Motor neuron (in vitro differentiated cells): ENCODE measurements at regions not wholly inside any gene's neighbourhood (a gene's known extent, or its start where the extent isn't known, plus 50 kb on each side); places are given as distances from the start of the nearest gene placed in this dataset.
"Not testable (repeated sequence)": the region's sequence is repeated elsewhere in the genome, so short reads cannot be mapped to it uniquely, and the experiment has no call there.

Experiments
- ATAC-seq, 8 experiments: fragments of 200-7000 bp; cut with Tn5 transposase; replicated peaks in 6 of 8; 2 replicates each; pipeline ENCODE4 v1.8.0; 2021; ENCODE audit warnings: mild to moderate bottlenecking in 8 of 8, moderate library complexity in 8 of 8
- H3K27ac ChIP-seq, 2 donors: fragments of 250-450 bp; sonication (Bioruptor Pico); 2 replicates each; pipeline ENCODE4 v1.9.0; 2021; ENCODE audit warnings: antibody characterized with exemption in 2 of 2, mild to moderate bottlenecking in 2 of 2, moderate library complexity in 1 of 2
- H3K4me1 ChIP-seq, 2 donors: fragments of 250-450 bp; sonication (Bioruptor Pico); replicated peaks in 1 of 2; 2 replicates each; pipeline ENCODE4 v1.6.1; 2021; ENCODE audit warnings: antibody characterized with exemption in 2 of 2, mild to moderate bottlenecking in 2 of 2, moderate library complexity in 1 of 2
- H3K4me3 ChIP-seq, 5 donors: fragments of 250-450 bp; sonication (Bioruptor Pico); 2 replicates each; pipeline ENCODE4 v1.9.0; 2021; ENCODE audit warnings: antibody characterized with exemption in 5 of 5, mild to moderate bottlenecking in 5 of 5, moderate library complexity in 4 of 5
- WGBS, 10 experiments: fragments of 450-650 bp; shearing (Covaris generic); methylation state at CpG; one replicate each; pipeline ENCODE4 v1.0.0; 2022; 5-methylcytosine and 5-hydroxymethylcytosine counted together
- in situ Hi-C, 9 experiments: fragments of 400-800 bp; cut with MboI; loops; one replicate each; pipeline ENCODE4 v1.15.0; 2021; ENCODE audit warnings: low sequenced_read_pairs in 9 of 9, low pct_unique_long_range_greater_than_20kb in 2 of 9; ENCODE audit not compliant: unreplicated experiment in 9 of 9

DNA sequence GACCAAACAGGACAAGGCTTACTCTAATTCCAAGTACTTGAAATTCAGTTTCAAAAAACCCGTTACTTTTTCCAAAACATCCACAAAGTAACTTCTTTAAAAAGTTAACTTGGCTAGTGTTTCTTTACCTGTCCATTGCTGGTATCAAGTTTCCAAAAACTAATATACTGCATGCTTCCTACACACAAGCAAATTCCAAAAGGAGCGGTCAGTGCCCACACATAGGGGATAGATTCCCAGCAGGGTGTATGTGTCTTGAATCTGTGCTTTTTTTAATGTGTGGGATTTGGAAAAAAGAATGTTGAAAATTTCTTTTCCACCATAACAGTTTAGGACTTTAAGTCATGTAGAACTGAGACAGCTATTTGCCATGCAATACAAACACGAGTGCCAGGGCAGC lies 367.8 kb upstream of the SOX9 start:
- in situ Hi-C loops, result no loop called here
- Histone ChIP-seq H3K4me1 (peaks cover 0 to 5% of the 10 kb centered on the region in 2 donors), H3K27ac (no peak overlapping the region), H3K4me3 (no peak overlapping the region)
- no peak for ATAC-seq
- WGBS, 10 experiments, result 59 to 100% (median 83%) methylated on average over 1 to 3 of the region's 3 CpGs; no CpG with 5 or more reads in 2 of the 10 experiments

DNA sequence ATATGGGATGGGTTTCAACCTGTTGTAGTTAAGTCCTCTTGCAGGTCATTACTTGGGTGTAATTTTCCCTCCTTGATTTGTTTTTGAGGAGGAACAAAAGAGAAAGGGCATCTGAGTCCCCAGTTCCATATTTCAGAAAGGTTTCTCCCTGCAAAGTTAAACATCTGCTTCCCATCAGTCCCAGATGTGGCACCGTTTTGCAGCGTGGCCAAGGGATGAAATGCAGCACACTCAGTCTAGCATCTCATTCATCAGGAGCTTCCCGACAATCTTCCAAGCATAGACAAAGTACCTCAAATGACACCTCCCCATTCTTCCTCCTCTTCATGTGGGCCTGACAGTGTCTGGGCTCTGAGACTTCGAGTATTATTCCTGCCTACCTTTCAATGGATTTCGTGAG lies 363.7 kb upstream of the SOX9 start:
- ATAC-seq, result no peak
- H3K27ac ChIP-seq, result no peak overlapping the region
- in situ Hi-C loops, result no loop called here

DNA sequence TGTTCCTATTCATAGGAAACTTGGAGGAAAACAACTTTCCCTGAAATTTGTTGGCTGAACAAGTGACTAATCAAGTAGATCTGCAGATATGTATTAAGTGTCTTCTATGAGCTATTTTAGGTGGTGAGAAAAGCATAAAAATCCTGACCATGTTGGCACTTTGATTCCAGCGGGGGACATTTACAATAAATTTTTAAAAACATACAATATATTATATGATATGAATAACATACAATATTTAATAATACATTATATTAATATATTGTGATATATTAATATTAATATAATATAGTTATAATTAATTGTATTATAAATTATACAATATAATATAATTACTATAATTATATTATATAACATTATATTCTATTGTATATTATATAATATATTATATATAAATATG lies 362.9 kb upstream of the SOX9 start:
- 80 to 100% (median 100%) methylated on average over 1 of the region's 1 CpG; no CpG with 5 or more reads in 1 of the 10 experiments for WGBS, 10 experiments
- H3K4me1 ChIP-seq, result no peaks in the 10 kb centered on the region
- no peak overlapping the region for H3K4me3 ChIP-seq
- in situ Hi-C loops, result no loop called here
- no peak for ATAC-seq
- H3K27ac ChIP-seq, result no peak overlapping the region

More for the DNA sequence above, 363.7 kb upstream of the SOX9 start:
- WGBS, 10 experiments, result 25 to 100% (median 68%) methylated on average over 2 to 4 of the region's 5 CpGs; no CpG with 5 or more reads in 4 of the 10 experiments
- Histone ChIP-seq H3K4me3 (no peak overlapping the region), H3K4me1 (no peaks in the 10 kb centered on the region)

DNA sequence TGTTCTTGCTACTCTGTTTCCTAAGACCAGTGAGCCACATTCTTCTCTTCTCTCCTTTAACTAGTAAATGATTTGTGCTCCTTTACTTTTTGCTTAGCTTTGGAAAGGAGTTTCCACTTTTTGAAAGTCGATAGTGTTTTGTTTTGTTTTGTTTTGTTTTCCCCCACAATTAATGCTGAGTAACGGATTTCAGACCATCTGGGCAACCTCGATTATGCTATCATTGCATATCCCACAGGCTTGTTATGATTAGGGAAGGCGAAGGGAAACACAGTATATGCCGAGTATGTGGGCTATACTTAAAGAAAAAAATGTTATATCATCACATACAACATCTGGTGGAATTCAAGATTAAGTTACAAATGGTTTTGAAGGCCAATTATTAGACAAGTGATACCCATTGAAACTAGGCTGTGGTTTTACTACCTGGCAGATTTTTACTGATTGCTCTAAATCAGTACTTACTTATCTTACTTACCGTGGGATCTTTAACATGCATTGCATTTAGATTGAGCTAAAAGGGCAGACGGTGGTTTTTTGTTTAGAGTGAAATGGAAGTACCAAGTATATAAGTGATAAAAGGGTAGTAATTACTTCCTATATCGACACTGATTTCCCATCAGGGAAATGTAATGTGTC lies 361.3 kb upstream of the SOX9 start:
- Histone ChIP-seq H3K4me3 (no peak overlapping the region), H3K27ac (no peak overlapping the region), H3K4me1 (peaks cover under 1 to 2% of the 10 kb centered on the region in 2 donors)
- in situ Hi-C loops, result no loop called here
- no peak for ATAC-seq
- WGBS, 10 experiments, result 31 to 90% (median 80%) methylated on average over 2 to 8 of the region's 8 CpGs

DNA sequence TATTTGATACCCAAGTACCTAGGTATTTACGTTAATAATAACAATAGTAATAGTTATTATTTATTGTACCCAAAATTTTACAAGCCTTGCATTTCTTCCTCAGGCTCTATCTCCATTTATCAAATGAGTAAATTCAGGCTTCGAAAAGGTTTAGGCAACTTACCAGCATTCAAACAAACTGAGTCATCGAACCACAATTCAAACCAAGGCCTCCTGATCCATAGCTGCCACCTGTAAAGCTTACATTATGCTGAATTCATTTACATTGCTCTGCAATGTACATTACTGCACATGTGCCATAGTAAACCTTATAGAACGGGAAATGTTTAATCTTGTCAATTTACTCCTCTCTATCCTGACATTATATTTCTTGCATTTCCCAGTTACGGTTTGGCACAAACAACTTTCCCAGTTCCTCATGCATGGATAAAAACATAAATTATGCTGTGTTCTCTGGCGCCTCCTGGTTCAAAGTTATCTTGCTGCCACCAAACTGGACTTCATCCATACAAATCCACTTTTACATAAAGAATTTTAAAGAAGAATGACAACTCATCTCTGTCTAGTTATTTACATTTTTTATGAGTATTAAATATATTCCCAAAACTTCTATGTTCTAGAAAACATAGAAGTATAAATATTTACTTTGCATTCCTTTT lies 360.6 kb upstream of the SOX9 start:
- Histone ChIP-seq H3K4me3 (no peak overlapping the region), H3K27ac (no peak overlapping the region), H3K4me1 (peaks cover 4 to 8% of the 10 kb centered on the region in 2 donors)
- in situ Hi-C loops, result no loop called here
- ATAC-seq, result peak in 1 of 8 experiments; percentile 38
- 9 to 82% (median 69%) methylated on average over 2 to 6 of the region's 6 CpGs for WGBS, 10 experiments

DNA sequence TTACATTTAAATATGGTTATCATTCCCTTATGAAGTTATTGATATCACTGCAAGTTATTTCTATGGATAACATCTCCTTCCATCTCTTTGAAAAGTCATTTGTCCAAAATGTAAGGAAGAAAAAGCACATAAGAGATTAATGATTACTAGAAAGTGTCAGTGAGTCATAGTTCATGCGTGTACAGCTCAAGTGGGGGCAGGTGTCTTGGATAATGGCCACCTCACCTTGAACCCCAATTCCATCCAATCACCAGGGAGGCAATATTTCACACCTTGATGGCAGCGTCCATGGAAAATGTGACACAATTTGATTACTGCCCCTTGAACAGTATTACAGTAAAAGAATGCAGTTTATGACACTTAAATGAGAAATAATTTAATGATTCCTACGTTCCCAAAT lies 358.3 kb upstream of the SOX9 start:
- no peak for ATAC-seq
- Histone ChIP-seq H3K4me1 (peaks cover 7 to 15% of the 10 kb centered on the region in 2 donors), H3K27ac (no peak overlapping the region), H3K4me3 (no peak overlapping the region)
- 42 to 80% (median 56%) methylated on average over 1 to 3 of the region's 3 CpGs; no CpG with 5 or more reads in 2 of the 10 experiments for WGBS, 10 experiments
- in situ Hi-C loops, result no loop called here

DNA sequence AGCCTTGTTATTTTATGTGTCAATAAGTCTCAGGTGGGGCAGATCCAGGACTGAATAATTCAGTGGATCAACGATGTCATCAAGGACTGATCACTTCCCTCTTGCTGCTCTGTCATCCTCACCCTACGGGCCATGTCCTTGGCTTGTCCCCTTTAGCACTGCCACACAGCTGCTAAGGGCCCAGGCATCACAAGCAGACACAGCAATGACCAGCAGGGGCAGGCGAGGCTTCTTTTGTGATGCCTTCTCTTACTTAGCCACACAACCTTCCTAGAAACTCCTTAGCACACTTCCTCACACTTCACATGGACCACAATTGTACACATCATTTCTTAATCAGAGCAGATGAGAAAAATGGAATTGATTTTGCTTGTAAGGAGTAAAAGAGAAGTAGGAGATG lies 356.3 kb upstream of the SOX9 start:
- in situ Hi-C loops, result no loop called here
- H3K27ac ChIP-seq, result no peak overlapping the region
- WGBS, 10 experiments, result 32 to 100% (median 55%) methylated on average over 1 to 3 of the region's 3 CpGs; no CpG with 5 or more reads in 3 of the 10 experiments
- peak; percentile 57 to 92 (median 84) for ATAC-seq
- peaks cover 7 to 15% of the 10 kb centered on the region in 2 donors for H3K4me1 ChIP-seq
- no peak overlapping the region for H3K4me3 ChIP-seq

DNA sequence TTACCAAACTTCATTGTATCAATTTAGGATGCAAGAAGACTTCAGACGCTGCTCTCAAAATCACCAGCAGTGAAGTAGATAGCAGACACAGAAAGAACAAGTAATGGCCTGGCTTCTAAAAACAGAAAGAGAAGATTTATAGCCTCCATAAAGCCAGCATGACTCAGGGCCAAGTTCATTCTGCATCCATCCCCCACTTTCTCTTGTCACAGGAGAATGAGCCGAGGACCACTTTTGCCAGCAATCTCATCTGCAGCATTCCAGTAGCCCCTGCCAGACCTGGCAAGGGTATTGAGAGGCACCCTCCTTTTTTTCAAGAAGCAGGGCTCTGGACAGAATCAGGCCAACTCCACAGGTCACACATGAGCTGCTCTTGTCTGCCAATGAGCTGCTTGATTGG lies 355.4 kb upstream of the SOX9 start:
- in situ Hi-C loops, result no loop called here
- WGBS, 10 experiments, result 0 to 56% (median 17%) methylated on average over 1 to 2 of the region's 2 CpGs; no CpG with 5 or more reads in 2 of the 10 experiments

DNA sequence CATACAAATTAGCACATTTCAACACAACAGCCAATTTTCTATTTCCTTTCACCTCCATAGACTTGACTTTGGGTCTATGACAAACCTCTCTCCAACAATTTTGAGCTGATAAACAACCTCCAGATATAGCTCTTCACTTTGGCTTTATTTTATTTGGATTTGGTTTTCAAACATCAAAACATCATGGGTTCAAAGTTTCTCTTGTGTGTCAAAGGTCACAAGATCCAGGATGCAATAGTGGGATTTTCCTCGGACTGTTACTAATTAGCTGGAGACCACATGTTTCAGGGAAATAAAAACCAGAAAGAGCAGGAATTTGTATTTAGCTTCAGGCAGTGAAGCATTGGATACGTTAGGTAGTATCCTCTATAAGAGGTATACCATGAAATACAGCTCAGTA lies 351.0 kb upstream of the SOX9 start:
- no peak overlapping the region for H3K27ac ChIP-seq
- no peak for ATAC-seq
- H3K4me1 ChIP-seq, result peaks cover 4 to 10% of the 10 kb centered on the region in 2 donors
- no peak overlapping the region for H3K4me3 ChIP-seq
- in situ Hi-C loops, result no loop called here
- 0 to 100% (median 79%) methylated on average over 1 to 2 of the region's 2 CpGs; no CpG with 5 or more reads in 1 of the 10 experiments for WGBS, 10 experiments

More for the DNA sequence above, 355.4 kb upstream of the SOX9 start:
- Histone ChIP-seq H3K4me1 (peaks cover 7 to 15% of the 10 kb centered on the region in 2 donors), H3K4me3 (no peak overlapping the region), H3K27ac (no peak overlapping the region)
- ATAC-seq, result peak in 5 of 8 experiments; percentile 88 to 93 (median 92)

DNA sequence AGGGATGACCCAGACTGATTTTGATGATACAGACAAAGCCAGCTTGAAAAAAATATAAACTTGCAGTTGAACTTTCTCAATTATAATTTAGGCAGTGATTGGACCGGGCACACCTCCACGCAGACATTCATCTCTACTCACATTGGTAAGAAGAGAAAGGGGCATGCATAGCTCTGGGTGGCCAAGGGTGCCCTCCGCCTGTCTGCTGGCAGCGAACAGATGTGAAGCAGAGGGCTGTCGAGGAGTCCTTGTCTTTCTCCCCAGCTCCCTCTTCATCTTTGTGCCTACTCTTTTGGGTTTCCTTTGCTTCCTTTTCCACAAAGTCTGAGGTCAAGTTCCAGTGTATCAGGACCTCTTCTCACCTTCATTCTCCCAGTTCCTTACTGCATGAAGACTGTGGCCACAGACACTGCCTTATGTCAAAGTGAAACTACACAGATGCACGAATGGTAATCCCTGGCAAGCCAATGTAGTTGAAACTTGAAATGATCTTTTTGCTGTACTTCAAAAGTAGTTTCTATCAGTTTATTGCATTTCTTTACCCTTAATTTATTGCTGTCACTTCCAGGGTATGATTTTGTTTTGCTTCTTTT lies 343.7 kb upstream of the SOX9 start:
- no peaks in the 10 kb centered on the region for H3K4me1 ChIP-seq
- in situ Hi-C loops, result no loop called here
- no peak for ATAC-seq
- H3K27ac ChIP-seq, result no peak overlapping the region
- no peak overlapping the region for H3K4me3 ChIP-seq
- 0 to 92% (median 80%) methylated on average over 1 to 6 of the region's 6 CpGs; no CpG with 5 or more reads in 1 of the 10 experiments for WGBS, 10 experiments

DNA sequence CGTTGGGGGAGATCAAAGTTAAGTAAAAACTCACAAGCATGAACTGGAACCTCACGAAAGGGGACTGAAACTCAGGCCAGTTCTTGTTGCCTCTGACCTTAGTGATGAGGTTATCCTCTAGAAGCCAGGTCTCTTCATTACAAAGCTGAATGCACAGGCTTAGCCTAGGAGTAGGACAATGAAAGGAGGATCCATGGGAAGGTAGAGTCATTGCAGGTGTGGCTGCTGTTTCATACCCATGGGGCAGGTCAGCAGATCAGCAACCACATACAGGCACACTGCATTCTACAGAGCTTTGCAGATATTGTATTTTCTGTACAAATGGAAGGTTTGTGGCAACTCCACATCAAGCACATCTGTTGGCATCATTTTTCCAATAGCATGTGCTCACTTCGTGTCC lies 341.3 kb upstream of the SOX9 start:
- in situ Hi-C loops, result no loop called here
- WGBS, 10 experiments, result 40 to 100% (median 83%) methylated on average over 1 to 2 of the region's 3 CpGs; no CpG with 5 or more reads in 2 of the 10 experiments

DNA sequence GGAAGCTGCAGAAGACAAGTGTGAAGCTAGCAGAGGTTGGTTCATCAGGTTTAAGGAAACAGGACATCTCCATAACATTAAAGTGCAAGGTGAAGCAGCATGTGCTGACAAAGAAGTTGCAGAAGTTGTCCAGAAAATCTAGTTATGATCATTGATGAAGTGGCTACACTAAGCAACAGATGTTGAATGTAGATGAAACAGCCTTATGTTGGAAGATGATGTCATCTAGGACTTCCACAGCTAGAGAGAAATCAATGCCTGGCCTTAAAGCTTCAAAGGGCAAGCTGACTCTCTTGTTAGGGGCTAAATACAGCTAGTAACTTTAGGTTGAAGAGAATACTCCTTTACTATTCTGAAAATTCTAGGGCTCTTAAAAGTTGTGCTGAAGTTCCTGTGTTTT lies 340.2 kb upstream of the SOX9 start:
- no peak overlapping the region for H3K4me3 ChIP-seq
- H3K27ac ChIP-seq, result no peak overlapping the region
- ATAC-seq, result no peak
- in situ Hi-C loops, result no loop called here
- no peaks in the 10 kb centered on the region for H3K4me1 ChIP-seq

More for the DNA sequence above, 341.3 kb upstream of the SOX9 start:
- Histone ChIP-seq H3K4me1 (no peaks in the 10 kb centered on the region), H3K4me3 (no peak overlapping the region), H3K27ac (no peak overlapping the region)
- no peak for ATAC-seq

DNA sequence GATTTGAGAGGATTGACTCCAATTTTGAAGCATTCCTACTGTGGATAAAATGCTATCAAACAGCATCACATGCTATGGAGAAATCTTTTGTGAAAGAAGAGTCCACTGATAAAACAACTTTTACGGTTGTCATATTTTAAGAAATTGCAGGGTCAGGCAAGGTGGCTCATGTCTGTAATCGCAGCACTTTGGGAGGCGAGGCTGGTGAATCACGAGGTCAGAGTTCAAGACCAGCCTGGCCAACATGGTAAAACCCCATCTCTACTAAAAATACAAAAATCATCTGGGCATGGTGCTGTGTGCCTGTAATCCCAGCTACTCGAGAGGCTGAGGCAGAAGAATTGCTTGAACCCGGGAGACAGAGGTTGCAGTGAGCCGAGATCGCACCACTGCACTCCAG lies 338.8 kb upstream of the SOX9 start:
- ATAC-seq, H3K4me1 ChIP-seq, H3K27ac ChIP-seq, in situ Hi-C loops, H3K4me3 ChIP-seq: not testable (repeated sequence)
- 92 to 100% (median 95%) methylated on average over 1 to 8 of the region's 8 CpGs; no CpG with 5 or more reads in 2 of the 10 experiments for WGBS, 10 experiments
